H1 (cell line): ENCODE measurements at regions not wholly inside any gene's neighbourhood (a gene's known extent, or its start where the extent isn't known, plus 50 kb on each side); places are given as distances from the start of the nearest gene placed in this dataset.

Experiments
- ASH2L ChIP-seq: fragments of 200-600, 300-600 bp; sonication (generic); IDR thresholded peaks from one replicate; pipeline ENCODE4 v1.7.1; 2017; ENCODE audit warnings: low read length
- E2F6 ChIP-seq: IDR thresholded peaks from 2 replicates; pipeline ENCODE4 v1.6.1; 2012; ENCODE audit warnings: inconsistent platforms
- HDAC2 ChIP-seq, 2 experiments: fragments of 300-600 bp in 1 of 2; sonication (generic) in 1 of 2; IDR thresholded peaks; 2 replicates each; pipeline ENCODE4 v1.6.1; 2011 to 2012; ENCODE audit warnings: low read depth in 2 of 2, low read length in 2 of 2, mild to moderate bottlenecking in 2 of 2, moderate library complexity in 2 of 2, borderline replicate concordance in 1 of 2, inconsistent platforms in 1 of 2
- SIX5 ChIP-seq: IDR thresholded peaks from 2 replicates; pipeline ENCODE4 v1.6.1; 2011; ENCODE audit warnings: mild to moderate bottlenecking, low read depth, low read length
- TBP ChIP-seq: IDR thresholded peaks from 2 replicates; pipeline ENCODE4 v1.6.1; 2011; ENCODE audit warnings: low read depth, low read length, improper control_type of control experiment
- TF ChIP-seq, protein P1 (sequence below): IDR thresholded peaks from 2 replicates; pipeline ENCODE4 v1.6.1; 2011; ENCODE audit warnings: low read length, improper control_type of control experiment
- TF ChIP-seq, protein P2 (sequence below): fragments of 300-600 bp; sonication (generic); IDR thresholded peaks from 2 replicates; pipeline ENCODE4 v1.7.1; 2012; ENCODE audit warnings: low read length, moderate library complexity, mild to moderate bottlenecking, inconsistent platforms; ENCODE audit not compliant: insufficient replicate concordance

DNA sequence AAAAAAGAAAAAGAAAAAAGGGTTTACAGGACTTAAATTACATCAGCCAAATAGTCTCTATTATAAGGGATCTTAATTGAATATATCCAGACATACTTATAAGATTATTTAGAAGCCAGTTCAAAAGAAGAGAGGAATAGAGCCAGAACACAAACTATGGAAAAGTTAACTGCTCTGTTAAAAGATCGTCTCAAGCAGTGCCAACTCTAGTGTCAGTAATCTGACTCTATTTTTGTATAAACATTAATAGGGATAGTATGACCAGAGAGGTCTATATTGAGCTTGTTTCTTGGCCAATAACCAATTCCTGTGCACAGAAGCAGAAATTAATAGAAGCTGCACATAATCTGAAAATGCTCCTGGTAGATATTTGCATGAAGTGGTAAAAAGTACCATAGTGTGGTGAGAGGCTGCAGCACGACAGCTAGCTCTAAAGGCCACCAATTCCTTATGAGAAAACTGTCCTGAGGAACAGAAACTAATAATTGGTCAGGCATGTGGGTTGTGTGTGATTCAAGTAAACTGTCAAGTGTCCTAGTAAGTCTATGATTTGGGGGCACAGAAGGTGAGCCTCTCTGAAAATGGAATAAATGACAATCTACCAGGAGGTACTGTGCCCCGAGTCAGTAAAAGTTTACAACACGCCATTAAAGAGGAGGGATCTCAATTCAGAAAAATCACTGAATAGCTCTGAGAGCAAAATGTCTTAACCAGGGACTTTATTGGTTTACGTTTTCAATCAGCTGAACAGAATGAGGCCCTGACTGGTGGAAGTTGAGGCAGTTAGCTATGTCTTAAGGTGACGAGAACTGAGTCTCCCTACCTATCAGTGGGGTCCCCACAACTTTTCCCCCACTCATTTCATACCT lies 51.5 kb upstream of the NANOGP8 start (continued):
- TF ChIP-seq HDAC2 (IDR thresholded peaks at IDR 0.05; ENCODE audit: borderline replicate concordance in 1 of 2, low read depth in 2 of 2, low read length in 2 of 2) (no peak), ASH2L (no peak), SIX5 (no peak), TBP (no peak), E2F6 (no peak)
- TF ChIP-seq, protein P1, sequence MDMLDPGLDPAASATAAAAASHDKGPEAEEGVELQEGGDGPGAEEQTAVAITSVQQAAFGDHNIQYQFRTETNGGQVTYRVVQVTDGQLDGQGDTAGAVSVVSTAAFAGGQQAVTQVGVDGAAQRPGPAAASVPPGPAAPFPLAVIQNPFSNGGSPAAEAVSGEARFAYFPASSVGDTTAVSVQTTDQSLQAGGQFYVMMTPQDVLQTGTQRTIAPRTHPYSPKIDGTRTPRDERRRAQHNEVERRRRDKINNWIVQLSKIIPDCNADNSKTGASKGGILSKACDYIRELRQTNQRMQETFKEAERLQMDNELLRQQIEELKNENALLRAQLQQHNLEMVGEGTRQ = no peak
- TF ChIP-seq, protein P2, sequence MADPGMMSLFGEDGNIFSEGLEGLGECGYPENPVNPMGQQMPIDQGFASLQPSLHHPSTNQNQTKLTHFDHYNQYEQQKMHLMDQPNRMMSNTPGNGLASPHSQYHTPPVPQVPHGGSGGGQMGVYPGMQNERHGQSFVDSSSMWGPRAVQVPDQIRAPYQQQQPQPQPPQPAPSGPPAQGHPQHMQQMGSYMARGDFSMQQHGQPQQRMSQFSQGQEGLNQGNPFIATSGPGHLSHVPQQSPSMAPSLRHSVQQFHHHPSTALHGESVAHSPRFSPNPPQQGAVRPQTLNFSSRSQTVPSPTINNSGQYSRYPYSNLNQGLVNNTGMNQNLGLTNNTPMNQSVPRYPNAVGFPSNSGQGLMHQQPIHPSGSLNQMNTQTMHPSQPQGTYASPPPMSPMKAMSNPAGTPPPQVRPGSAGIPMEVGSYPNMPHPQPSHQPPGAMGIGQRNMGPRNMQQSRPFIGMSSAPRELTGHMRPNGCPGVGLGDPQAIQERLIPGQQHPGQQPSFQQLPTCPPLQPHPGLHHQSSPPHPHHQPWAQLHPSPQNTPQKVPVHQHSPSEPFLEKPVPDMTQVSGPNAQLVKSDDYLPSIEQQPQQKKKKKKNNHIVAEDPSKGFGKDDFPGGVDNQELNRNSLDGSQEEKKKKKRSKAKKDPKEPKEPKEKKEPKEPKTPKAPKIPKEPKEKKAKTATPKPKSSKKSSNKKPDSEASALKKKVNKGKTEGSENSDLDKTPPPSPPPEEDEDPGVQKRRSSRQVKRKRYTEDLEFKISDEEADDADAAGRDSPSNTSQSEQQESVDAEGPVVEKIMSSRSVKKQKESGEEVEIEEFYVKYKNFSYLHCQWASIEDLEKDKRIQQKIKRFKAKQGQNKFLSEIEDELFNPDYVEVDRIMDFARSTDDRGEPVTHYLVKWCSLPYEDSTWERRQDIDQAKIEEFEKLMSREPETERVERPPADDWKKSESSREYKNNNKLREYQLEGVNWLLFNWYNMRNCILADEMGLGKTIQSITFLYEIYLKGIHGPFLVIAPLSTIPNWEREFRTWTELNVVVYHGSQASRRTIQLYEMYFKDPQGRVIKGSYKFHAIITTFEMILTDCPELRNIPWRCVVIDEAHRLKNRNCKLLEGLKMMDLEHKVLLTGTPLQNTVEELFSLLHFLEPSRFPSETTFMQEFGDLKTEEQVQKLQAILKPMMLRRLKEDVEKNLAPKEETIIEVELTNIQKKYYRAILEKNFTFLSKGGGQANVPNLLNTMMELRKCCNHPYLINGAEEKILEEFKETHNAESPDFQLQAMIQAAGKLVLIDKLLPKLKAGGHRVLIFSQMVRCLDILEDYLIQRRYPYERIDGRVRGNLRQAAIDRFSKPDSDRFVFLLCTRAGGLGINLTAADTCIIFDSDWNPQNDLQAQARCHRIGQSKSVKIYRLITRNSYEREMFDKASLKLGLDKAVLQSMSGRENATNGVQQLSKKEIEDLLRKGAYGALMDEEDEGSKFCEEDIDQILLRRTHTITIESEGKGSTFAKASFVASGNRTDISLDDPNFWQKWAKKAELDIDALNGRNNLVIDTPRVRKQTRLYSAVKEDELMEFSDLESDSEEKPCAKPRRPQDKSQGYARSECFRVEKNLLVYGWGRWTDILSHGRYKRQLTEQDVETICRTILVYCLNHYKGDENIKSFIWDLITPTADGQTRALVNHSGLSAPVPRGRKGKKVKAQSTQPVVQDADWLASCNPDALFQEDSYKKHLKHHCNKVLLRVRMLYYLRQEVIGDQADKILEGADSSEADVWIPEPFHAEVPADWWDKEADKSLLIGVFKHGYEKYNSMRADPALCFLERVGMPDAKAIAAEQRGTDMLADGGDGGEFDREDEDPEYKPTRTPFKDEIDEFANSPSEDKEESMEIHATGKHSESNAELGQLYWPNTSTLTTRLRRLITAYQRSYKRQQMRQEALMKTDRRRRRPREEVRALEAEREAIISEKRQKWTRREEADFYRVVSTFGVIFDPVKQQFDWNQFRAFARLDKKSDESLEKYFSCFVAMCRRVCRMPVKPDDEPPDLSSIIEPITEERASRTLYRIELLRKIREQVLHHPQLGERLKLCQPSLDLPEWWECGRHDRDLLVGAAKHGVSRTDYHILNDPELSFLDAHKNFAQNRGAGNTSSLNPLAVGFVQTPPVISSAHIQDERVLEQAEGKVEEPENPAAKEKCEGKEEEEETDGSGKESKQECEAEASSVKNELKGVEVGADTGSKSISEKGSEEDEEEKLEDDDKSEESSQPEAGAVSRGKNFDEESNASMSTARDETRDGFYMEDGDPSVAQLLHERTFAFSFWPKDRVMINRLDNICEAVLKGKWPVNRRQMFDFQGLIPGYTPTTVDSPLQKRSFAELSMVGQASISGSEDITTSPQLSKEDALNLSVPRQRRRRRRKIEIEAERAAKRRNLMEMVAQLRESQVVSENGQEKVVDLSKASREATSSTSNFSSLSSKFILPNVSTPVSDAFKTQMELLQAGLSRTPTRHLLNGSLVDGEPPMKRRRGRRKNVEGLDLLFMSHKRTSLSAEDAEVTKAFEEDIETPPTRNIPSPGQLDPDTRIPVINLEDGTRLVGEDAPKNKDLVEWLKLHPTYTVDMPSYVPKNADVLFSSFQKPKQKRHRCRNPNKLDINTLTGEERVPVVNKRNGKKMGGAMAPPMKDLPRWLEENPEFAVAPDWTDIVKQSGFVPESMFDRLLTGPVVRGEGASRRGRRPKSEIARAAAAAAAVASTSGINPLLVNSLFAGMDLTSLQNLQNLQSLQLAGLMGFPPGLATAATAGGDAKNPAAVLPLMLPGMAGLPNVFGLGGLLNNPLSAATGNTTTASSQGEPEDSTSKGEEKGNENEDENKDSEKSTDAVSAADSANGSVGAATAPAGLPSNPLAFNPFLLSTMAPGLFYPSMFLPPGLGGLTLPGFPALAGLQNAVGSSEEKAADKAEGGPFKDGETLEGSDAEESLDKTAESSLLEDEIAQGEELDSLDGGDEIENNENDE = no peak
